ENCODE measurements at regions not wholly inside any gene's neighbourhood (a gene's known extent, or its start where the extent isn't known, plus 50 kb on each side); places are given as distances from the start of the nearest gene placed in this dataset.
"Not testable (repeated sequence)": the region's sequence is repeated elsewhere in the genome, so short reads cannot be mapped to it uniquely, and the experiment has no call there.

- no peak overlapping the region for H3K4me3 ChIP-seq (ENCODE audit: low read depth, low read length)
- H3K27me3 ChIP-seq (ENCODE audit: control insufficient read depth, insufficient read depth, low read length), result no peaks in the 10 kb centered on the region
- no peaks in the 10 kb centered on the region for H3K9me3 ChIP-seq (ENCODE audit: control insufficient read depth, insufficient read depth, low read length)
- H3K4me1 ChIP-seq (ENCODE audit: control insufficient read depth, insufficient read depth, low read length), result no peaks in the 10 kb centered on the region
- H3K9ac ChIP-seq (ENCODE audit: low read depth, low read length), result no peak overlapping the region
- H3K36me3 ChIP-seq (ENCODE audit: control insufficient read depth, insufficient read depth, low read length), result no peaks in the 10 kb centered on the region
Measured at GRCh38 chr5:27191786-27192510, 153.6 kb upstream of the CDH9 start.

- H3K4me3 ChIP-seq (ENCODE audit: low read depth, low read length), result no peak overlapping the region
- no peaks in the 10 kb centered on the region for H3K27me3 ChIP-seq (ENCODE audit: control insufficient read depth, insufficient read depth, low read length)
- no peak overlapping the region for H3K9ac ChIP-seq (ENCODE audit: low read depth, low read length)
- no peaks in the 10 kb centered on the region for H3K9me3 ChIP-seq (ENCODE audit: control insufficient read depth, insufficient read depth, low read length)
- no peaks in the 10 kb centered on the region for H3K4me1 ChIP-seq (ENCODE audit: control insufficient read depth, insufficient read depth, low read length)
- no peaks in the 10 kb centered on the region for H3K36me3 ChIP-seq (ENCODE audit: control insufficient read depth, insufficient read depth, low read length)
Measured at GRCh38 chr5:27172693-27173092, 134.3 kb upstream of the CDH9 start.

GRCh38 chr5:27171761-27172261 lies 133.4 kb upstream of the CDH9 start:
- H3K9ac ChIP-seq (ENCODE audit: low read depth, low read length), result no peak overlapping the region
- no peaks in the 10 kb centered on the region for H3K36me3 ChIP-seq (ENCODE audit: control insufficient read depth, insufficient read depth, low read length)
- no peaks in the 10 kb centered on the region for H3K27me3 ChIP-seq (ENCODE audit: control insufficient read depth, insufficient read depth, low read length)
- H3K4me1 ChIP-seq (ENCODE audit: control insufficient read depth, insufficient read depth, low read length), result no peaks in the 10 kb centered on the region
- no peak overlapping the region for H3K4me3 ChIP-seq (ENCODE audit: low read depth, low read length)
- no peaks in the 10 kb centered on the region for H3K9me3 ChIP-seq (ENCODE audit: control insufficient read depth, insufficient read depth, low read length)

- Histone ChIP-seq H3K36me3 (ENCODE audit: control insufficient read depth, insufficient read depth, low read length) (no peaks in the 10 kb centered on the region), H3K9ac (ENCODE audit: low read depth, low read length) (no peak overlapping the region), H3K27me3 (ENCODE audit: control insufficient read depth, insufficient read depth, low read length) (no peaks in the 10 kb centered on the region), H3K4me1 (ENCODE audit: control insufficient read depth, insufficient read depth, low read length) (no peaks in the 10 kb centered on the region), H3K9me3 (ENCODE audit: control insufficient read depth, insufficient read depth, low read length) (peaks cover 20% of the 10 kb centered on the region), H3K4me3 (ENCODE audit: low read depth, low read length) (no peak overlapping the region)
Measured at GRCh38 chr5:27158775-27159174, 120.4 kb upstream of the CDH9 start.

GRCh38 chr5:27158171-27158570 lies 119.8 kb upstream of the CDH9 start:
- peaks cover 20% of the 10 kb centered on the region for H3K9me3 ChIP-seq (ENCODE audit: control insufficient read depth, insufficient read depth, low read length)
- no peaks in the 10 kb centered on the region for H3K27me3 ChIP-seq (ENCODE audit: control insufficient read depth, insufficient read depth, low read length)
- H3K4me3 ChIP-seq (ENCODE audit: low read depth, low read length), result no peak overlapping the region
- H3K9ac ChIP-seq (ENCODE audit: low read depth, low read length), result no peak overlapping the region
- no peaks in the 10 kb centered on the region for H3K36me3 ChIP-seq (ENCODE audit: control insufficient read depth, insufficient read depth, low read length)
- no peaks in the 10 kb centered on the region for H3K4me1 ChIP-seq (ENCODE audit: control insufficient read depth, insufficient read depth, low read length)

GRCh38 chr5:27144456-27144855 lies 106.1 kb upstream of the CDH9 start:
- no peak overlapping the region for H3K9ac ChIP-seq (ENCODE audit: low read depth, low read length)
- H3K9me3 ChIP-seq (ENCODE audit: control insufficient read depth, insufficient read depth, low read length), result no peaks in the 10 kb centered on the region
- no peaks in the 10 kb centered on the region for H3K27me3 ChIP-seq (ENCODE audit: control insufficient read depth, insufficient read depth, low read length)
- no peak overlapping the region for H3K4me3 ChIP-seq (ENCODE audit: low read depth, low read length)
- H3K4me1 ChIP-seq (ENCODE audit: control insufficient read depth, insufficient read depth, low read length), result no peaks in the 10 kb centered on the region
- H3K36me3 ChIP-seq (ENCODE audit: control insufficient read depth, insufficient read depth, low read length), result no peaks in the 10 kb centered on the region

GRCh38 chr5:27140831-27141230 lies 102.4 kb upstream of the CDH9 start:
- H3K9ac ChIP-seq (ENCODE audit: low read depth, low read length), result no peak overlapping the region
- H3K4me1 ChIP-seq (ENCODE audit: control insufficient read depth, insufficient read depth, low read length), result no peaks in the 10 kb centered on the region
- no peaks in the 10 kb centered on the region for H3K36me3 ChIP-seq (ENCODE audit: control insufficient read depth, insufficient read depth, low read length)
- no peaks in the 10 kb centered on the region for H3K27me3 ChIP-seq (ENCODE audit: control insufficient read depth, insufficient read depth, low read length)
- no peak overlapping the region for H3K4me3 ChIP-seq (ENCODE audit: low read depth, low read length)
- no peaks in the 10 kb centered on the region for H3K9me3 ChIP-seq (ENCODE audit: control insufficient read depth, insufficient read depth, low read length)

GRCh38 chr5:27130587-27130986 lies 92.2 kb upstream of the CDH9 start:
- Histone ChIP-seq H3K4me3 (ENCODE audit: low read depth, low read length) (no peak overlapping the region), H3K4me1 (ENCODE audit: control insufficient read depth, insufficient read depth, low read length) (no peaks in the 10 kb centered on the region), H3K36me3 (ENCODE audit: control insufficient read depth, insufficient read depth, low read length) (no peaks in the 10 kb centered on the region), H3K9me3 (ENCODE audit: control insufficient read depth, insufficient read depth, low read length) (no peaks in the 10 kb centered on the region), H3K9ac (ENCODE audit: low read depth, low read length) (no peak overlapping the region), H3K27me3 (ENCODE audit: control insufficient read depth, insufficient read depth, low read length) (no peaks in the 10 kb centered on the region)

GRCh38 chr5:27129926-27130325 lies 91.5 kb upstream of the CDH9 start:
- Histone ChIP-seq H3K27me3 (ENCODE audit: control insufficient read depth, insufficient read depth, low read length) (no peaks in the 10 kb centered on the region), H3K9me3 (ENCODE audit: control insufficient read depth, insufficient read depth, low read length) (no peaks in the 10 kb centered on the region), H3K9ac (ENCODE audit: low read depth, low read length) (no peak overlapping the region), H3K4me3 (ENCODE audit: low read depth, low read length) (no peak overlapping the region), H3K4me1 (ENCODE audit: control insufficient read depth, insufficient read depth, low read length) (no peaks in the 10 kb centered on the region), H3K36me3 (ENCODE audit: control insufficient read depth, insufficient read depth, low read length) (no peaks in the 10 kb centered on the region)

GRCh38 chr5:27125856-27126255 lies 87.5 kb upstream of the CDH9 start:
- no peaks in the 10 kb centered on the region for H3K36me3 ChIP-seq (ENCODE audit: control insufficient read depth, insufficient read depth, low read length)
- H3K4me3 ChIP-seq (ENCODE audit: low read depth, low read length), result no peak overlapping the region
- no peaks in the 10 kb centered on the region for H3K27me3 ChIP-seq (ENCODE audit: control insufficient read depth, insufficient read depth, low read length)
- H3K9me3 ChIP-seq (ENCODE audit: control insufficient read depth, insufficient read depth, low read length), result no peaks in the 10 kb centered on the region
- no peaks in the 10 kb centered on the region for H3K4me1 ChIP-seq (ENCODE audit: control insufficient read depth, insufficient read depth, low read length)
- no peak overlapping the region for H3K9ac ChIP-seq (ENCODE audit: low read depth, low read length)

GRCh38 chr5:27124590-27124989 lies 86.2 kb upstream of the CDH9 start:
- Histone ChIP-seq H3K9me3 (ENCODE audit: control insufficient read depth, insufficient read depth, low read length) (no peaks in the 10 kb centered on the region), H3K4me3 (ENCODE audit: low read depth, low read length) (no peak overlapping the region), H3K4me1 (ENCODE audit: control insufficient read depth, insufficient read depth, low read length) (no peaks in the 10 kb centered on the region), H3K36me3 (ENCODE audit: control insufficient read depth, insufficient read depth, low read length) (no peaks in the 10 kb centered on the region), H3K9ac (ENCODE audit: low read depth, low read length) (no peak overlapping the region), H3K27me3 (ENCODE audit: control insufficient read depth, insufficient read depth, low read length) (no peaks in the 10 kb centered on the region)

GRCh38 chr5:27119736-27120321 lies 81.4 kb upstream of the CDH9 start:
- not testable (repeated sequence) for H3K4me1 ChIP-seq (ENCODE audit: control insufficient read depth, insufficient read depth, low read length); H3K9me3 ChIP-seq (ENCODE audit: control insufficient read depth, insufficient read depth, low read length)

More at GRCh38 chr5:27119736-27120321, 81.4 kb upstream of the CDH9 start:
- not testable (repeated sequence) for H3K4me3 ChIP-seq (ENCODE audit: low read depth, low read length); H3K27me3 ChIP-seq (ENCODE audit: control insufficient read depth, insufficient read depth, low read length); H3K36me3 ChIP-seq (ENCODE audit: control insufficient read depth, insufficient read depth, low read length); H3K9ac ChIP-seq (ENCODE audit: low read depth, low read length)
